Cerebellar cortex (tissue), 1 donor: ENCODE measurements at regions not wholly inside any gene's neighbourhood (a gene's known extent, or its start where the extent isn't known, plus 50 kb on each side); places are given as distances from the start of the nearest gene placed in this dataset.

Source experiments
- DNase-seq: peaks from one replicate; pipeline ENCODE4 v3.0.0-alpha.2; 2015; ENCODE audit warnings: low spot score

GRCh38 chr22:27477171-27477570, 324.4 kb downstream of the MN1 start:
- DNase-seq: no peak

GRCh38 chr22:27480487-27480886, 321.1 kb downstream of the MN1 start:
- DNase-seq: no peak

- DNase-seq: no peak
Measured at GRCh38 chr22:27482402-27482801, 319.2 kb downstream of the MN1 start.

GRCh38 chr22:27483095-27483785, 318.3 kb downstream of the MN1 start:
- no peak for DNase-seq

- DNase-seq: no peak
Measured at GRCh38 chr22:27485842-27486241, 315.7 kb downstream of the MN1 start.

- DNase-seq: no peak
Measured at GRCh38 chr22:27487600-27488452, 313.7 kb downstream of the MN1 start.

GRCh38 chr22:27488456-27489177, 312.9 kb downstream of the MN1 start:
- DNase-seq: no peak

GRCh38 chr22:27489178-27489675, 312.3 kb downstream of the MN1 start:
- no peak for DNase-seq

- no peak for DNase-seq
Measured at GRCh38 chr22:27490080-27490479, 311.5 kb downstream of the MN1 start.

GRCh38 chr22:27491888-27492287, 309.7 kb downstream of the MN1 start:
- DNase-seq: no peak

- DNase-seq: no peak
Measured at GRCh38 chr22:27492566-27493201, 308.9 kb downstream of the MN1 start.

GRCh38 chr22:27493796-27494195, 307.8 kb downstream of the MN1 start:
- DNase-seq: no peak

- DNase-seq: no peak
Measured at GRCh38 chr22:27494785-27495184, 306.8 kb downstream of the MN1 start.

GRCh38 chr22:27495325-27495724, 306.2 kb downstream of the MN1 start:
- no peak for DNase-seq

- no peak for DNase-seq
Measured at GRCh38 chr22:27499121-27499520, 302.4 kb downstream of the MN1 start.

GRCh38 chr22:27501191-27501936, 300.2 kb downstream of the MN1 start:
- DNase-seq: no peak

GRCh38 chr22:27502327-27502726, 299.2 kb downstream of the MN1 start:
- no peak for DNase-seq

GRCh38 chr22:27504360-27505253, 296.9 kb downstream of the MN1 start:
- no peak for DNase-seq

GRCh38 chr22:27507111-27507611, 294.4 kb downstream of the MN1 start:
- no peak for DNase-seq

- no peak for DNase-seq
Measured at GRCh38 chr22:27507935-27508526, 293.5 kb downstream of the MN1 start.
